Right lobe of liver (tissue), 4 donors: ENCODE measurements at regions not wholly inside any gene's neighbourhood (a gene's known extent, or its start where the extent isn't known, plus 50 kb on each side); places are given as distances from the start of the nearest gene placed in this dataset.

ENCODE experiments used
- POLR2A ChIP-seq: fragments of 450-650 bp; IDR thresholded peaks from one replicate; pipeline ENCODE4 v1.6.1; 2017; ENCODE audit warnings: antibody characterized with exemption, mild to moderate bottlenecking
- TF ChIP-seq, protein P1 (sequence below), 4 donors: fragments of 200-600 bp in 3 of 4; fragments of 450-650 bp in 1 of 4; IDR thresholded peaks; one replicate each; pipeline versions ENCODE4 v1.5.1 to v1.8.0; 2016 to 2022; ENCODE audit warnings: antibody characterized with exemption in 4 of 4, mild to moderate bottlenecking in 2 of 4
- donor health status: DM: no; HTN: no; CAD: no.
- donor health status: DM: no; HTN: no; CAD: no.
- donor health status: DM: no; HTN: yes; CAD: no.

GRCh38 chr20:61072398-61072797 lies 179.7 kb upstream of the CDH4 start:
- TF ChIP-seq, protein P1, sequence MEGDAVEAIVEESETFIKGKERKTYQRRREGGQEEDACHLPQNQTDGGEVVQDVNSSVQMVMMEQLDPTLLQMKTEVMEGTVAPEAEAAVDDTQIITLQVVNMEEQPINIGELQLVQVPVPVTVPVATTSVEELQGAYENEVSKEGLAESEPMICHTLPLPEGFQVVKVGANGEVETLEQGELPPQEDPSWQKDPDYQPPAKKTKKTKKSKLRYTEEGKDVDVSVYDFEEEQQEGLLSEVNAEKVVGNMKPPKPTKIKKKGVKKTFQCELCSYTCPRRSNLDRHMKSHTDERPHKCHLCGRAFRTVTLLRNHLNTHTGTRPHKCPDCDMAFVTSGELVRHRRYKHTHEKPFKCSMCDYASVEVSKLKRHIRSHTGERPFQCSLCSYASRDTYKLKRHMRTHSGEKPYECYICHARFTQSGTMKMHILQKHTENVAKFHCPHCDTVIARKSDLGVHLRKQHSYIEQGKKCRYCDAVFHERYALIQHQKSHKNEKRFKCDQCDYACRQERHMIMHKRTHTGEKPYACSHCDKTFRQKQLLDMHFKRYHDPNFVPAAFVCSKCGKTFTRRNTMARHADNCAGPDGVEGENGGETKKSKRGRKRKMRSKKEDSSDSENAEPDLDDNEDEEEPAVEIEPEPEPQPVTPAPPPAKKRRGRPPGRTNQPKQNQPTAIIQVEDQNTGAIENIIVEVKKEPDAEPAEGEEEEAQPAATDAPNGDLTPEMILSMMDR (IDR thresholded peaks at IDR 0.05) = no peak
- TF ChIP-seq POLR2A = no peak
